Tibial nerve (tissue), 4 donors: ENCODE measurements at regions not wholly inside any gene's neighbourhood (a gene's known extent, or its start where the extent isn't known, plus 50 kb on each side); places are given as distances from the start of the nearest gene placed in this dataset.
"Not testable (repeated sequence)": the region's sequence is repeated elsewhere in the genome, so short reads cannot be mapped to it uniquely, and the experiment has no call there.

Experiments
- DNase-seq, 2 donors: peaks; one replicate each; pipeline ENCODE4 v3.0.0-alpha.2; 2019; ENCODE audit warnings: low spot score in 2 of 2
- H3K27ac ChIP-seq, 4 donors: fragments of 200-600 bp; sonication (generic) in 3 of 4; one replicate each; pipeline ENCODE4 v1.5.1; 2017 to 2019; ENCODE audit warnings: mild to moderate bottlenecking in 1 of 4
- H3K27me3 ChIP-seq, 2 donors: fragments of 200-600 bp; sonication (generic) in 1 of 2; one replicate each; pipeline versions ENCODE4 v1.5.1 to v1.6.0; 2017 to 2019
- H3K36me3 ChIP-seq, 3 donors: fragments of 200-600 bp; sonication (generic); one replicate each; pipeline ENCODE4 v1.5.1; 2018 to 2019
- H3K4me1 ChIP-seq, 4 donors: fragments of 200-600 bp; sonication (generic) in 3 of 4; one replicate each; pipeline ENCODE4 v1.5.1; 2017 to 2019
- H3K4me3 ChIP-seq, 4 donors: fragments of 200-600 bp; sonication (generic) in 3 of 4; one replicate each; pipeline ENCODE4 v1.5.1; 2017 to 2019; ENCODE audit warnings: mild to moderate bottlenecking in 1 of 4, moderate library complexity in 1 of 4
- H3K9me3 ChIP-seq, 4 donors: fragments of 200-600 bp; sonication (generic) in 3 of 4; one replicate each; pipeline ENCODE4 v1.5.1; 2017 to 2019
- EP300 ChIP-seq, 2 donors: sonication (generic); formaldehyde crosslinking; IDR thresholded peaks; one replicate each; pipeline ENCODE4 v1.6.1; 2017; ENCODE audit warnings: antibody characterized with exemption in 2 of 2, mild to moderate bottlenecking in 1 of 2
- POLR2A ChIP-seq, 2 donors: fragments of 450-650 bp; IDR thresholded peaks; one replicate each; pipeline ENCODE4 v1.6.1; 2017; ENCODE audit warnings: antibody characterized with exemption in 2 of 2, mild to moderate bottlenecking in 2 of 2, moderate library complexity in 2 of 2
- WGBS, 2 donors: methylation state at CpG; one replicate each; pipeline ENCODE4 v1.1.5; 2018; 5-methylcytosine and 5-hydroxymethylcytosine counted together
- TF ChIP-seq, protein P1 (sequence below), 5 experiments: fragments of 200-600 bp in 3 of 5; fragments of 450-650 bp in 2 of 5; sonication (generic) in 3 of 5; IDR thresholded peaks; one replicate each; pipeline ENCODE4 v1.5.1; 2016 to 2019; ENCODE audit warnings: antibody characterized with exemption in 5 of 5, mild to moderate bottlenecking in 3 of 5, moderate library complexity in 2 of 5

DNA sequence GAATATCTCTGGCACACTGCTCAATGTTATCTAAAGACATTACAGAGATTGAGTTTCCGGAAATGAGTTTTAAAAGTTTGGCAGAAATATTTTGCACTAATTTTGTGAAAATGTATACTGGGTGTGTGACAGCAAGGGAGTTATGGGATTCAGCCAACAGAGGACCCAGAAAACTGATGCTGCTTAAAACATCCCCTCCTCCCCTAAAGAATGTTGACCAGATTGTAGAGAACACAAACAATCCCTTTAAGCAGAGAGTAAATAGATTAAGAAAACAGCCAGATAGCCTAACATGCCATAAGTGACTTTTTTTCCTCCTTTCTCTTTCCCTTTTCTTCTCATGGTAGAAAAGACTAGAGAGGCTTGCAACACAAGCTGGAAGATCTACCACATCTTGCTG is 928.0 kb upstream of the ALCAM start:
- Histone ChIP-seq H3K4me1 (peaks cover 0 to 31% (median 15%) of the 10 kb centered on the region in 4 donors), H3K4me3 (no peak overlapping the region), H3K36me3 (no peaks in the 10 kb centered on the region), H3K27ac (peak overlapping the region in 2 of 4 donors; percentile 5 to 90), H3K27me3 (no peaks in the 10 kb centered on the region), H3K9me3 (no peaks in the 10 kb centered on the region)
- TF ChIP-seq, protein P1, sequence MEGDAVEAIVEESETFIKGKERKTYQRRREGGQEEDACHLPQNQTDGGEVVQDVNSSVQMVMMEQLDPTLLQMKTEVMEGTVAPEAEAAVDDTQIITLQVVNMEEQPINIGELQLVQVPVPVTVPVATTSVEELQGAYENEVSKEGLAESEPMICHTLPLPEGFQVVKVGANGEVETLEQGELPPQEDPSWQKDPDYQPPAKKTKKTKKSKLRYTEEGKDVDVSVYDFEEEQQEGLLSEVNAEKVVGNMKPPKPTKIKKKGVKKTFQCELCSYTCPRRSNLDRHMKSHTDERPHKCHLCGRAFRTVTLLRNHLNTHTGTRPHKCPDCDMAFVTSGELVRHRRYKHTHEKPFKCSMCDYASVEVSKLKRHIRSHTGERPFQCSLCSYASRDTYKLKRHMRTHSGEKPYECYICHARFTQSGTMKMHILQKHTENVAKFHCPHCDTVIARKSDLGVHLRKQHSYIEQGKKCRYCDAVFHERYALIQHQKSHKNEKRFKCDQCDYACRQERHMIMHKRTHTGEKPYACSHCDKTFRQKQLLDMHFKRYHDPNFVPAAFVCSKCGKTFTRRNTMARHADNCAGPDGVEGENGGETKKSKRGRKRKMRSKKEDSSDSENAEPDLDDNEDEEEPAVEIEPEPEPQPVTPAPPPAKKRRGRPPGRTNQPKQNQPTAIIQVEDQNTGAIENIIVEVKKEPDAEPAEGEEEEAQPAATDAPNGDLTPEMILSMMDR (IDR thresholded peaks at IDR 0.05) = no peak
- TF ChIP-seq EP300 (IDR thresholded peaks at IDR 0.05) (no peak), POLR2A (IDR thresholded peaks at IDR 0.05) (no peak)
- no peak for DNase-seq
- WGBS, 2 donors = 38 to 56% methylated on average over 1 of the region's 1 CpG

DNA sequence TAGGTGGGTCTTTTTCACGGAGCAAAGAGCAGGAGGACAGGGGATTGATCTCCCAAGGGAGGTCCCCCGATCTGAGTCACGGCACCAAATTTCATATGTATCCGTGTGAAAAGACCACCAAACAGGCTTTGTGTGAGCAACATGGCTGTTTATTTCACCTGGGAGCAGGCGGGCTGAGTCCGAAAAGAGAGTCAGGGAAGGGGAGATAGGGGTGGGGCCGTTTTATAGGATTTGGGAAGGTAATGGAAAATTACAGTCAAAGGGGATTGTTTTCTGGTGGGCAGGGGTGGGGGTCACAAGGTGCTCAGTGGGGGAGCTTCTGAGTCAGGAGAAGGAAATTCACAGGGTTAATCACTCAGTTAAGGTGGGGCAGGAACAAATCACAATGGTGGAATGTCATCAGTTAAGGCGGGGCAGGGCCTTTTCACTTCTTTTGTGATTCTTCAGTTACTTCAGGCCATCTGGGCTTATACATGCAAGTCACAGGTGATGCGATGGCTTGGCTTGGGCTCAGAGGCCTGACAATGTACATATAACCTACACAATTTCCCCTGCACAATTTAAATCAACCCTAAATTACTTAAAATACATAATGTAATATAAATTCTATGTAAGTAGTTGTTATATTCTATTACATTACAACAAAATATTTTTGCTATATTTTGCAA is 921.3 kb upstream of the ALCAM start:
- H3K27me3 ChIP-seq, H3K9me3 ChIP-seq, DNase-seq, H3K27ac ChIP-seq, H3K4me1 ChIP-seq, H3K4me3 ChIP-seq, H3K36me3 ChIP-seq: not testable (repeated sequence)
- 89 to 94% methylated on average over 9 of the region's 9 CpGs for WGBS, 2 donors

DNA sequence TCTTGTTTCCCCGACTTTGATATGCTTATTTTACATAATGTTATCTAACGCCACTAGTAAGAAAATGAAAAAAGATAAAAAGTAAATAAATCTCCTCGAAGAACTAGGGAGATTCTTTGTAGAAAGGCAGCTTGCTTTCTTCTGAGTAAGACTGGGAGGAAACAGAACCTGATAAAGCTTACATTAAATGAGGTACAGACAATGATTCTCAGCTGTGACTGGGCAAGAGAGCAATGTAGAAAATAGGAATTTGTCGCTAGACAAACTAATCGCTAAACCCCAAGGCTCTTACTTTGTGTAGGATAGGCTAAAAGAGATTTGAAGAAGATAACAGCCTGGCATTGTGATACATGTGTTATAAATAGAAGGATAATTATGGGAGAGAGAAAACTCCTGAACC is 919.0 kb upstream of the ALCAM start:
- H3K4me1 ChIP-seq = no peaks in the 10 kb centered on the region
- WGBS, 2 donors = 61 to 66% methylated on average over 5 of the region's 5 CpGs
- no peak overlapping the region for H3K4me3 ChIP-seq
- no peaks in the 10 kb centered on the region for H3K27me3 ChIP-seq
- DNase-seq = no peak
- no peaks in the 10 kb centered on the region for H3K9me3 ChIP-seq
- TF ChIP-seq, protein P1 (IDR thresholded peaks at IDR 0.05) = no peak
- TF ChIP-seq POLR2A (IDR thresholded peaks at IDR 0.05) = no peak
- no peak for TF ChIP-seq EP300 (IDR thresholded peaks at IDR 0.05)
- no peaks in the 10 kb centered on the region for H3K36me3 ChIP-seq
- H3K27ac ChIP-seq = no peak overlapping the region

DNA sequence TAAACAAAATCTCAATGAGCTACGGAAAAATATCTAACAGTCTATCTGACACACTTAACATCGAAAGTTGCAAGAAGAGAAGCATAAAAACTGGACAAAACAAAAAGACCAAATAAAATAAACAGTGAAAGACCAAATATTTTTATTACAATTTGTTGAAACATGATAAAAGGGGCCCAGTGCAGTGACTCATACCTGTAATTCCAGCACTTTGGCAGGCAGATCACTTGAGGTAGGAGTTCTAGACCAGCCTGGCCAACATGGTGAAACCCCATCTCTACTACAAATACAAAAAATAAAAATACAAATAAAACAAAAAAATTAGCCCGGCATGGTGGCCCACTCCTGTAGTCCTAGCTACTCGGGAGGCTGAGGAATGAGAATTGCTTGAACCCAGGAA is 914.0 kb upstream of the ALCAM start:
- Histone ChIP-seq H3K27me3 (no peaks in the 10 kb centered on the region), H3K27ac (no peak overlapping the region), H3K4me3 (no peak overlapping the region), H3K4me1 (no peaks in the 10 kb centered on the region), H3K9me3 (no peaks in the 10 kb centered on the region), H3K36me3 (no peaks in the 10 kb centered on the region)
- WGBS, 2 donors = 73 to 76% methylated on average over 4 of the region's 4 CpGs
- TF ChIP-seq POLR2A (IDR thresholded peaks at IDR 0.05) (no peak), EP300 (IDR thresholded peaks at IDR 0.05) (no peak)
- DNase-seq = no peak

DNA sequence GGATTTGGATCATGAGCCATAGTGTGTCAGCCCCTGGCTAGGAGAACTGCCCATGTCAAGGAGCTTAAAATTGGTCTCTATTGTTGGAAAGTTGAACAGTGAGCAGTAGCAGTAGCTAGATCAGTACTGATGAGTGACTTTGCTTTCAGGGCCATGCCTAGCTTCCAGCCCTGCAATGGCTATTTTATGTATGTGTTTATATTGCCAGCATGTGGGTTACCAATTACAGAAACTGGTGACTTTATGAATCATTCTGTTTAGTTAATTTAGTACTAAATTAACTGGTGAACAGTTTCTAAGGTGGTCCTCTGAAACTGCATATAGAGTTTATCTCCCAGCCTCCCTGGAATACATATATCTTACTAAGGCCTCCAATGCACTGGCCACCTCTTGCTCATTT is 908.1 kb upstream of the ALCAM start:
- DNase-seq = no peak
- H3K27ac ChIP-seq = no peak overlapping the region
- H3K36me3 ChIP-seq = no peaks in the 10 kb centered on the region
- TF ChIP-seq, protein P1 (IDR thresholded peaks at IDR 0.05) = no peak
- TF ChIP-seq POLR2A (IDR thresholded peaks at IDR 0.05) = no peak
- TF ChIP-seq EP300 (IDR thresholded peaks at IDR 0.05) = no peak
- no peaks in the 10 kb centered on the region for H3K27me3 ChIP-seq
- no peaks in the 10 kb centered on the region for H3K9me3 ChIP-seq
- H3K4me1 ChIP-seq = peaks cover 0 to 15% (median 2%) of the 10 kb centered on the region in 4 donors
- no peak overlapping the region for H3K4me3 ChIP-seq

DNA sequence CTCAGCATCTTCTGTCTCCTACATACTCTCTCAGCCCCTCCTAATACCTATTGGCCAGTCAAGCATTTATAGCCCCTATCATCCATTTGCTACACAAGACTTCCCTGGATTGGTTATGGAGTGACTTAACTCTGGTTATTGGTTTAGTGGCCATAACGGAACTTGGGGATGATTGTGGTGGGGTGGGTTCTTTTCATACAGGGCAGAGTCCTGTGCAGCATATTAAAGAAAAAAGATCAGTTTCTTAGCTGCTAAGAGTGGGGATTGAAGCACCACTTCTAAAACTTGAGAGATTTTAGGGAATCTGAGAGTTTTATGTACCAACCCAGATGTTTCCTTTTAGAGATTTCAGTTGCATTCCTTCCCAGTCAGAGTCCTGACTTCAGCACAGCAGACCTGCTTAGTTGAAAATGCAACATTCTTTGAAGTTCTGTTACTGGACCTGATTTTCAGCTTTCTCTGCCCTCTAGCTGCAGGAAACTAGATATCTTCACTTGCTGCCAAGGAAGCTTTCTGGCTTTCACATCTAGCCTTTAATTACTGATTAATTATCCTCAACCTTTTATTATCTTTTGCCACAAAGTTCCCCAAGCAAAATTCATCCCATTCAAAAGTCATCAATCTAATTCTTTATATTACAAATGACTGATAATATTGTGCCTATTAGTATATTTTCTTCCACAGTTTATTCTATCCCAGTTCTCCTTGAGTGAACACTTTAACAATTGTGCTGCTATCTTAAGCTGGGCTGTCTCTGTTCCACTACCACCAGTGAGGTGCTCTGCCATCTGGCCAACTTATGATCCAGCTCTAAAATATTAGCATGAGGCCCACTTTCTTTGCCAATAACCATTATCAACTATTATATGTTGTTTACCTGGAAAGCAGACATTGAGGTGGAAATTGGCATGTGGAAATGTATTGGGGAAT is 906.0 kb upstream of the ALCAM start:
- Histone ChIP-seq H3K4me3 (no peak overlapping the region), H3K27me3 (no peaks in the 10 kb centered on the region), H3K4me1 (peaks cover 0 to 15% (median 2%) of the 10 kb centered on the region in 4 donors), H3K27ac (peak overlapping the region in 1 of 4 donors; percentile 38), H3K9me3 (no peaks in the 10 kb centered on the region), H3K36me3 (no peaks in the 10 kb centered on the region)
- WGBS, 2 donors = 15 to 31% methylated on average over 1 of the region's 1 CpG
- TF ChIP-seq POLR2A (IDR thresholded peaks at IDR 0.05) (no peak), EP300 (IDR thresholded peaks at IDR 0.05) (no peak)
- TF ChIP-seq, protein P1 (IDR thresholded peaks at IDR 0.05) = peak; percentile 7 to 64 (median 38)
- DNase-seq = peak in 1 of 2 donors; percentile 8
